ENCODE measurements at regions not wholly inside any gene's neighbourhood (a gene's known extent, or its start where the extent isn't known, plus 50 kb on each side); places are given as distances from the start of the nearest gene placed in this dataset.

DNA sequence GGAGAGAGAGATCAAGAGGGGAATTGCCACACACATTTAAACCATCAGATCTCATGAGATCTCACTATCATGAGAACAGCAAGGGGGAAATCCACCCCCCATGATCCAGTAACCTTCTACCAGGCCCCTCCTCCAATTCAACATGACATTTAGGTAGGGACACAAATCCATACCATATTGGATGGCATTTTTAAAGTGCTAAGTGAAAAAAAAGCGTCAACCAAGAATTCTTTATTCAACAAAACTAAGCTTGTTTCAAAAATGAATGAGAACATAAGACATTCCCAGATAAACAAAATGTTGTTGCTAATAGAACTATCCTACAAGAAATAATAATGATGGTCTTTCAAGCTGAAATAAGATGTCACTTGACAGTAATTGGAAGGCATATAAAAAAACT is 626.2 kb upstream of the LRRTM1 start:
- TF ChIP-seq POLR2A (IDR thresholded peaks at IDR 0.05; ENCODE audit: low read length) (no peak), EHMT2 (IDR thresholded peaks at IDR 0.05; ENCODE audit: low read depth) (no peak), CTCF (IDR thresholded peaks at IDR 0.05) (no peak), EP300 (IDR thresholded peaks at IDR 0.05) (no peak), MYC (IDR thresholded peaks at IDR 0.05; ENCODE audit: borderline replicate concordance, low read length) (no peak), CEBPB (IDR thresholded peaks at IDR 0.05) (no peak), JUN (IDR thresholded peaks at IDR 0.05) (no peak), RAD21 (conservative IDR thresholded peaks at IDR 0.05 in 1 of 2, IDR thresholded peaks at IDR 0.05 in 1 of 2) (no peak), FOXS1 (CRISPR knock-in tag; IDR thresholded peaks at IDR 0.05) (no peak), CHD2 (IDR thresholded peaks at IDR 0.05; ENCODE audit: low read length, partially characterized antibody) (no peak), KDM1A (IDR thresholded peaks at IDR 0.05; ENCODE audit: low read depth) (no peak)
- TF ChIP-seq, protein P1, sequence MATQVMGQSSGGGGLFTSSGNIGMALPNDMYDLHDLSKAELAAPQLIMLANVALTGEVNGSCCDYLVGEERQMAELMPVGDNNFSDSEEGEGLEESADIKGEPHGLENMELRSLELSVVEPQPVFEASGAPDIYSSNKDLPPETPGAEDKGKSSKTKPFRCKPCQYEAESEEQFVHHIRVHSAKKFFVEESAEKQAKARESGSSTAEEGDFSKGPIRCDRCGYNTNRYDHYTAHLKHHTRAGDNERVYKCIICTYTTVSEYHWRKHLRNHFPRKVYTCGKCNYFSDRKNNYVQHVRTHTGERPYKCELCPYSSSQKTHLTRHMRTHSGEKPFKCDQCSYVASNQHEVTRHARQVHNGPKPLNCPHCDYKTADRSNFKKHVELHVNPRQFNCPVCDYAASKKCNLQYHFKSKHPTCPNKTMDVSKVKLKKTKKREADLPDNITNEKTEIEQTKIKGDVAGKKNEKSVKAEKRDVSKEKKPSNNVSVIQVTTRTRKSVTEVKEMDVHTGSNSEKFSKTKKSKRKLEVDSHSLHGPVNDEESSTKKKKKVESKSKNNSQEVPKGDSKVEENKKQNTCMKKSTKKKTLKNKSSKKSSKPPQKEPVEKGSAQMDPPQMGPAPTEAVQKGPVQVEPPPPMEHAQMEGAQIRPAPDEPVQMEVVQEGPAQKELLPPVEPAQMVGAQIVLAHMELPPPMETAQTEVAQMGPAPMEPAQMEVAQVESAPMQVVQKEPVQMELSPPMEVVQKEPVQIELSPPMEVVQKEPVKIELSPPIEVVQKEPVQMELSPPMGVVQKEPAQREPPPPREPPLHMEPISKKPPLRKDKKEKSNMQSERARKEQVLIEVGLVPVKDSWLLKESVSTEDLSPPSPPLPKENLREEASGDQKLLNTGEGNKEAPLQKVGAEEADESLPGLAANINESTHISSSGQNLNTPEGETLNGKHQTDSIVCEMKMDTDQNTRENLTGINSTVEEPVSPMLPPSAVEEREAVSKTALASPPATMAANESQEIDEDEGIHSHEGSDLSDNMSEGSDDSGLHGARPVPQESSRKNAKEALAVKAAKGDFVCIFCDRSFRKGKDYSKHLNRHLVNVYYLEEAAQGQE (IDR thresholded peaks at IDR 0.05) = no peak
- TF ChIP-seq, protein P2, sequence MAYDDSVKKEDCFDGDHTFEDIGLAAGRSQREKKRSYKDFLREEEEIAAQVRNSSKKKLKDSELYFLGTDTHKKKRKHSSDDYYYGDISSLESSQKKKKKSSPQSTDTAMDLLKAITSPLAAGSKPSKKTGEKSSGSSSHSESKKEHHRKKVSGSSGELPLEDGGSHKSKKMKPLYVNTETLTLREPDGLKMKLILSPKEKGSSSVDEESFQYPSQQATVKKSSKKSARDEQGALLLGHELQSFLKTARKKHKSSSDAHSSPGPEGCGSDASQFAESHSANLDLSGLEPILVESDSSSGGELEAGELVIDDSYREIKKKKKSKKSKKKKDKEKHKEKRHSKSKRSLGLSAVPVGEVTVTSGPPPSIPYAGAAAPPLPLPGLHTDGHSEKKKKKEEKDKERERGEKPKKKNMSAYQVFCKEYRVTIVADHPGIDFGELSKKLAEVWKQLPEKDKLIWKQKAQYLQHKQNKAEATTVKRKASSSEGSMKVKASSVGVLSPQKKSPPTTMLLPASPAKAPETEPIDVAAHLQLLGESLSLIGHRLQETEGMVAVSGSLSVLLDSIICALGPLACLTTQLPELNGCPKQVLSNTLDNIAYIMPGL (CRISPR knock-in tag; IDR thresholded peaks at IDR 0.05; ENCODE audit: borderline replicate concordance) = no peak
